ENCODE measurements at regions not wholly inside any gene's neighbourhood (a gene's known extent, or its start where the extent isn't known, plus 50 kb on each side); places are given as distances from the start of the nearest gene placed in this dataset.

GRCh38 chr5:100175346-100175745 is 359.8 kb upstream of the FAM174A start:
- Histone ChIP-seq H4K20me1 (ENCODE audit: insufficient read depth) (no peaks in the 10 kb centered on the region), H3K9ac (no peak overlapping the region), H3K4me1 (ENCODE audit: low read depth, poor library complexity, severe bottlenecking) (no peaks in the 10 kb centered on the region), H3K27ac (no peak overlapping the region), H3K4me2 (no peak overlapping the region), H3K27me3 (ENCODE audit: insufficient read depth, low read depth) (no peaks in the 10 kb centered on the region), H3K36me3 (ENCODE audit: insufficient read depth) (no peaks in the 10 kb centered on the region), H3K4me3 (IDR thresholded peaks at IDR 0.05; ENCODE audit: insufficient read depth, low read depth, low read length) (no peak overlapping the region), H2AFZ (ENCODE audit: low read depth) (no peak overlapping the region), H3K79me2 (ENCODE audit: insufficient read depth, low read depth) (no peaks in the 10 kb centered on the region)
- TF ChIP-seq CTCF (conservative IDR thresholded peaks at IDR 0.05; ENCODE audit: low read depth, low read length), result no peak

GRCh38 chr5:100165309-100165708 is 369.9 kb upstream of the FAM174A start:
- Histone ChIP-seq H3K4me1 (ENCODE audit: low read depth, poor library complexity, severe bottlenecking) (peaks cover 35% of the 10 kb centered on the region), H3K27ac (no peak overlapping the region), H3K79me2 (ENCODE audit: insufficient read depth, low read depth) (no peaks in the 10 kb centered on the region), H4K20me1 (ENCODE audit: insufficient read depth) (no peaks in the 10 kb centered on the region), H3K4me3 (IDR thresholded peaks at IDR 0.05; ENCODE audit: insufficient read depth, low read depth, low read length) (no peak overlapping the region), H3K27me3 (ENCODE audit: insufficient read depth, low read depth) (no peaks in the 10 kb centered on the region), H3K36me3 (ENCODE audit: insufficient read depth) (no peaks in the 10 kb centered on the region), H2AFZ (ENCODE audit: low read depth) (no peak overlapping the region), H3K4me2 (peak overlapping the region; percentile 33), H3K9ac (no peak overlapping the region)
- no peak for TF ChIP-seq CTCF (conservative IDR thresholded peaks at IDR 0.05; ENCODE audit: low read depth, low read length)

- Histone ChIP-seq H3K4me1 (ENCODE audit: low read depth, poor library complexity, severe bottlenecking) (peaks cover 35% of the 10 kb centered on the region), H2AFZ (ENCODE audit: low read depth) (no peak overlapping the region), H3K36me3 (ENCODE audit: insufficient read depth) (no peaks in the 10 kb centered on the region), H3K79me2 (ENCODE audit: insufficient read depth, low read depth) (no peaks in the 10 kb centered on the region), H4K20me1 (ENCODE audit: insufficient read depth) (no peaks in the 10 kb centered on the region), H3K27ac (no peak overlapping the region), H3K27me3 (ENCODE audit: insufficient read depth, low read depth) (no peaks in the 10 kb centered on the region), H3K4me2 (no peak overlapping the region), H3K9ac (no peak overlapping the region), H3K4me3 (IDR thresholded peaks at IDR 0.05; ENCODE audit: insufficient read depth, low read depth, low read length) (no peak overlapping the region)
- no peak for TF ChIP-seq CTCF (conservative IDR thresholded peaks at IDR 0.05; ENCODE audit: low read depth, low read length)
These were observed 373.3 kb upstream of the FAM174A start for GRCh38 chr5:100161868-100162267.

- H3K4me1 ChIP-seq (ENCODE audit: low read depth, poor library complexity, severe bottlenecking), result peaks cover under 1% of the 10 kb centered on the region
- no peak overlapping the region for H2AFZ ChIP-seq (ENCODE audit: low read depth)
- TF ChIP-seq CTCF (conservative IDR thresholded peaks at IDR 0.05; ENCODE audit: low read depth, low read length), result no peak
- H3K36me3 ChIP-seq (ENCODE audit: insufficient read depth), result no peaks in the 10 kb centered on the region
- H3K4me2 ChIP-seq, result no peak overlapping the region
- no peaks in the 10 kb centered on the region for H3K79me2 ChIP-seq (ENCODE audit: insufficient read depth, low read depth)
- no peak overlapping the region for H3K4me3 ChIP-seq (IDR thresholded peaks at IDR 0.05; ENCODE audit: insufficient read depth, low read depth, low read length)
- H4K20me1 ChIP-seq (ENCODE audit: insufficient read depth), result no peaks in the 10 kb centered on the region
- no peaks in the 10 kb centered on the region for H3K27me3 ChIP-seq (ENCODE audit: insufficient read depth, low read depth)
- no peak overlapping the region for H3K27ac ChIP-seq
- no peak overlapping the region for H3K9ac ChIP-seq
These were observed 378.1 kb upstream of the FAM174A start for GRCh38 chr5:100157066-100157465.

Data from KMS-11 (cell line).